Heart left ventricle (tissue), 16 donors: ENCODE measurements at regions not wholly inside any gene's neighbourhood (a gene's known extent, or its start where the extent isn't known, plus 50 kb on each side); places are given as distances from the start of the nearest gene placed in this dataset.
A peak's percentile ranks its signal among the peaks of the same experiment; 100 is the strongest.

ENCODE experiments used
- ATAC-seq, 4 donors: fragments of 200-7000 bp; cut with Tn5 transposase; one replicate each; pipeline ENCODE4 v1.9.1; 2020 to 2022; ENCODE audit warnings: moderate library complexity in 4 of 4, mild to moderate bottlenecking in 3 of 4, moderate number of reproducible peaks in 1 of 4
- DNase-seq, 5 donors: peaks; one replicate each; pipeline ENCODE4 v3.0.0-alpha.2; 2020
- H3K27ac ChIP-seq, 12 donors: fragments of 200-600 bp; sonication (generic) in 4 of 12; one replicate each; pipeline versions ENCODE4 v1.5.0 to v1.8.0; 2016 to 2022; ENCODE audit warnings: mild to moderate bottlenecking in 2 of 12
- H3K27me3 ChIP-seq, 9 donors: fragments of 200-600 bp; sonication (generic) in 2 of 9; one replicate each; pipeline versions ENCODE4 v1.5.1 to v1.8.0; 2016 to 2022; ENCODE audit warnings: mild to moderate bottlenecking in 3 of 9
- H3K36me3 ChIP-seq, 9 donors: fragments of 200-600 bp; sonication (generic) in 2 of 9; one replicate each; pipeline versions ENCODE4 v1.5.0 to v1.8.0; 2018 to 2022; ENCODE audit warnings: mild to moderate bottlenecking in 2 of 9
- H3K4me1 ChIP-seq, 12 donors: fragments of 200-600 bp; sonication (generic) in 4 of 12; one replicate each; pipeline versions ENCODE4 v1.5.0 to v1.8.0; 2016 to 2022; ENCODE audit warnings: mild to moderate bottlenecking in 3 of 12
- H3K4me3 ChIP-seq, 12 donors: fragments of 200-600 bp; sonication (generic) in 4 of 12; one replicate each; pipeline versions ENCODE4 v1.5.0 to v1.8.0; 2017 to 2022; ENCODE audit warnings: mild to moderate bottlenecking in 9 of 12, moderate library complexity in 4 of 12
- H3K9me3 ChIP-seq, 12 donors: fragments of 200-600 bp; sonication (generic) in 4 of 12; one replicate each; pipeline versions ENCODE4 v1.5.0 to v1.8.0; 2016 to 2022; ENCODE audit warnings: mild to moderate bottlenecking in 1 of 12
- CTCF ChIP-seq, 12 donors: fragments of 200-600 bp; sonication (generic) in 4 of 12; IDR thresholded peaks; one replicate each; pipeline versions ENCODE4 v1.5.0 to v1.8.0; 2018 to 2022; ENCODE audit warnings: antibody characterized with exemption in 12 of 12, mild to moderate bottlenecking in 5 of 12
- POLR2A ChIP-seq, 2 donors: fragments of 450-650 bp; IDR thresholded peaks; one replicate each; pipeline ENCODE4 v1.6.1; 2017; ENCODE audit warnings: antibody characterized with exemption in 2 of 2, mild to moderate bottlenecking in 2 of 2, moderate library complexity in 2 of 2
- WGBS, 4 donors: extraction: QIAGEN DNeasy Blood & Tissue Kit in 2 of 4; methylation state at CpG; one replicate each; pipeline versions ENCODE4 v1.1.5 to v1.1.7; 2013 to 2018; 5-methylcytosine and 5-hydroxymethylcytosine counted together
- intact Hi-C, 10 donors: fragments of 100-400 bp; cut with DNase I; formaldehyde crosslinking; loops; one replicate each; pipeline versions ENCODE4 v1.11.1 to v1.14.2; 2022
- donor health status: ischemic (EF 13 %, LVEDD 7.1; RV severe dilation, severe dysfunction).
- donor health status: healthy with polysubstance abuse.
- donor health status: DM: no; HTN: yes; CAD: no.
- donor health status: DM: no; HTN: no; CAD: no.
- donor health status: ischemic (EF 25% LVEDD 6.9; RV normal size, moderate dysfunction).
- donor health status: ischemic (EF 25% LVEDD 5.7; RV mildly dilated, moderate dysfunction).
- donor health status: healthy.
- donor health status: DM: yes; HTN: yes; CAD: no.
- donor health status: ischemic (EF 35%, LVEDD 5.7; RV mildly dilated, moderate dysfunction).
- donor health status: nonischemic (EF 11% LVEDD 7.7; RV severe dilation, severe dysfunction).
- donor health status: DM: yes; HTN: yes; CAD: no.
- donor health status: PGD.
- donor health status: ischemic (EF 29% LVEDD 5.4; RV normal size, mild dysfunction).
- donor health status: nonischemic (EF 23%, LVEDD 6.1; RV moderate dilation, normal function).

- H3K4me1 ChIP-seq, result no peaks in the 10 kb centered on the region
- peaks cover 0 to 4% (median 0%) of the 10 kb centered on the region in 12 donors for H3K9me3 ChIP-seq
- TF ChIP-seq CTCF (IDR thresholded peaks at IDR 0.05) (no peak), POLR2A (IDR thresholded peaks at IDR 0.05) (no peak)
- H3K27ac ChIP-seq, result no peak overlapping the region
- H3K27me3 ChIP-seq, result no peaks in the 10 kb centered on the region
- no peak for ATAC-seq
- intact Hi-C loops, result no loop called here
- no peak for DNase-seq
- H3K4me3 ChIP-seq, result peak overlapping the region in 3 of 12 donors; percentile 5 to 40 (median 29)
- H3K36me3 ChIP-seq, result no peaks in the 10 kb centered on the region
- WGBS, 4 donors, result 28 to 34% (median 31%) methylated on average over 7 of the region's 7 CpGs
Measured at GRCh38 chr3:78035131-78035641, 995.3 kb downstream of the ROBO2 start.

DNA sequence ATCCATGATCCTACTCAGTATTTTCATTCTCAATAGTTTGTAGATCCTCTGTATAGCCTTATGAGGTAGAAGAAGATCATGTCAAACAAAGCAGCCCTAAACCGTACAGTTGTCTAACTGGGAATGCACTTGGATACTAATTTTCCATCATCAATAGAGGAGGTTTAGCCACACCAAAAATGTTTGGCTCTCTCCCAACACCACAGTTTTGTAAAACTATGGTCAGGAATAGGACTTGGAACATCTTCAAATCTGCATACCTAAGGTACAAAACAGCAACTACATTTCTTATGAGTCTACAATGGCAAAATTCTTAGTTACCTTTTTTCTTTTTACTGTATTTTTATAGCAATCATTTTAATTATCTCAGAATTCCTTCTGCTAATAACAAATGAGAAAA is 1001.6 kb downstream of the ROBO2 start:
- Histone ChIP-seq H3K27ac (no peak overlapping the region), H3K4me3 (no peak overlapping the region), H3K27me3 (no peaks in the 10 kb centered on the region), H3K4me1 (no peaks in the 10 kb centered on the region), H3K9me3 (no peaks in the 10 kb centered on the region), H3K36me3 (no peaks in the 10 kb centered on the region)
- DNase-seq, result no peak
- ATAC-seq, result no peak
- intact Hi-C loops, result no loop called here
- 61 to 84% (median 71%) methylated on average over 1 of the region's 1 CpG for WGBS, 4 donors
- TF ChIP-seq POLR2A (IDR thresholded peaks at IDR 0.05) (no peak), CTCF (IDR thresholded peaks at IDR 0.05) (no peak)

GRCh38 chr3:78046566-78046965 is 1006.7 kb downstream of the ROBO2 start:
- ATAC-seq (no peak), DNase-seq (no peak)
- WGBS, 4 donors, result 84 to 91% (median 89%) methylated on average over 6 of the region's 6 CpGs
- intact Hi-C loops, result no loop called here
- H3K9me3 ChIP-seq, result no peaks in the 10 kb centered on the region
- H3K4me3 ChIP-seq, result no peak overlapping the region
- TF ChIP-seq POLR2A (IDR thresholded peaks at IDR 0.05), result no peak
- TF ChIP-seq CTCF (IDR thresholded peaks at IDR 0.05), result no peak
- no peaks in the 10 kb centered on the region for H3K27me3 ChIP-seq
- peaks cover 0 to 19% (median 3%) of the 10 kb centered on the region in 12 donors for H3K4me1 ChIP-seq
- no peaks in the 10 kb centered on the region for H3K36me3 ChIP-seq
- H3K27ac ChIP-seq, result no peak overlapping the region

GRCh38 chr3:78048698-78049097 is 1008.8 kb downstream of the ROBO2 start:
- TF ChIP-seq CTCF (IDR thresholded peaks at IDR 0.05) (no peak), POLR2A (IDR thresholded peaks at IDR 0.05) (no peak)
- no peak overlapping the region for H3K27ac ChIP-seq
- 50 to 70% (median 64%) methylated on average over 3 of the region's 3 CpGs for WGBS, 4 donors
- no peak overlapping the region for H3K4me3 ChIP-seq
- H3K9me3 ChIP-seq, result no peaks in the 10 kb centered on the region
- H3K27me3 ChIP-seq, result no peaks in the 10 kb centered on the region
- H3K36me3 ChIP-seq, result no peaks in the 10 kb centered on the region
- peaks cover 0 to 19% (median 3%) of the 10 kb centered on the region in 12 donors for H3K4me1 ChIP-seq
- ATAC-seq, result no peak
- intact Hi-C loops, result no loop called here
- no peak for DNase-seq
